MM.1S (cell line): ENCODE measurements at regions not wholly inside any gene's neighbourhood (a gene's known extent, or its start where the extent isn't known, plus 50 kb on each side); places are given as distances from the start of the nearest gene placed in this dataset.

Experiments used
- EZH2 ChIP-seq: fragments of 300-600 bp; sonication (generic); optimal IDR thresholded peaks from 2 replicates; pipeline ENCODE3; 2017; ENCODE audit warnings: low read depth, mild to moderate bottlenecking, antibody characterized with exemption, low read length, mixed read lengths
- EZH2phosphoT487 ChIP-seq: fragments of 300-600 bp; sonication (generic); IDR thresholded peaks from 2 replicates; pipeline ENCODE4 v1.6.1; 2018; ENCODE audit warnings: antibody characterized with exemption, low read length
- TF ChIP-seq, protein P1 (sequence below): fragments of 300-600 bp; sonication (generic); IDR thresholded peaks from 2 replicates; pipeline ENCODE4 v1.5.1; 2016; ENCODE audit warnings: antibody characterized with exemption, low read length, mixed read lengths

- TF ChIP-seq, protein P1, sequence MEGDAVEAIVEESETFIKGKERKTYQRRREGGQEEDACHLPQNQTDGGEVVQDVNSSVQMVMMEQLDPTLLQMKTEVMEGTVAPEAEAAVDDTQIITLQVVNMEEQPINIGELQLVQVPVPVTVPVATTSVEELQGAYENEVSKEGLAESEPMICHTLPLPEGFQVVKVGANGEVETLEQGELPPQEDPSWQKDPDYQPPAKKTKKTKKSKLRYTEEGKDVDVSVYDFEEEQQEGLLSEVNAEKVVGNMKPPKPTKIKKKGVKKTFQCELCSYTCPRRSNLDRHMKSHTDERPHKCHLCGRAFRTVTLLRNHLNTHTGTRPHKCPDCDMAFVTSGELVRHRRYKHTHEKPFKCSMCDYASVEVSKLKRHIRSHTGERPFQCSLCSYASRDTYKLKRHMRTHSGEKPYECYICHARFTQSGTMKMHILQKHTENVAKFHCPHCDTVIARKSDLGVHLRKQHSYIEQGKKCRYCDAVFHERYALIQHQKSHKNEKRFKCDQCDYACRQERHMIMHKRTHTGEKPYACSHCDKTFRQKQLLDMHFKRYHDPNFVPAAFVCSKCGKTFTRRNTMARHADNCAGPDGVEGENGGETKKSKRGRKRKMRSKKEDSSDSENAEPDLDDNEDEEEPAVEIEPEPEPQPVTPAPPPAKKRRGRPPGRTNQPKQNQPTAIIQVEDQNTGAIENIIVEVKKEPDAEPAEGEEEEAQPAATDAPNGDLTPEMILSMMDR: no peak
- no peak for TF ChIP-seq EZH2
- no peak for TF ChIP-seq EZH2phosphoT487
Measured at GRCh38 chr10:33754052-33754451, 419.6 kb upstream of the NRP1 start.
